K562 (cell line): ENCODE measurements at regions not wholly inside any gene's neighbourhood (a gene's known extent, or its start where the extent isn't known, plus 50 kb on each side); places are given as distances from the start of the nearest gene placed in this dataset.

Experiments
- ATAC-seq: fragments of 200-7000 bp; cut with Tn5 transposase; 3 replicates; pipeline ENCODE4 v1.9.1; 2020; ENCODE audit warnings: moderate library complexity
- BruUV-seq: library from RNA; stranded (reverse); fragments of 400-500 nt; replicated peaks from 2 replicates; lab custom pipeline; 2021; lab: Mats Ljungman, UMichigan
- CTCF ChIA-PET: fragments of 300-600 bp; formaldehyde crosslinking; extraction: SDS; loops from one replicate; lab custom pipeline; 2021; ENCODE audit warnings: low intra/inter-chr PET ratio; lab: Yijun Ruan, JAX
- POLR2A ChIA-PET: fragments of 300-600, 350-650 bp; sonication (Branson Sonifier 250); formaldehyde crosslinking; extraction: SDS; loops from one replicate; lab custom pipeline; 2021; ENCODE audit warnings: antibody characterized with exemption, inconsistent platforms; lab: Yijun Ruan, JAX
- DNase-seq, 4 experiments: peaks; one replicate each; pipeline versions ENCODE4 v3.0.0 to v3.0.0-alpha.2; 2011 to 2018; ENCODE audit warnings: low spot score in 3 of 4, mixed read lengths in 3 of 4; ENCODE audit errors: extremely low read depth in 1 of 4
- FAIRE-seq: peaks from 2 replicates; lab custom pipeline; 2011; peaks lifted over from hg19 to GRCh38; lab: Jason Lieb, UNC
- H2AFZ ChIP-seq: 2 replicates; pipeline ENCODE4 v1.6.0; 2011; ENCODE audit warnings: low read depth, low read length, control low read depth, inconsistent platforms
- H3K27ac ChIP-seq: fragments of 200-600 bp; 3 replicates; pipeline ENCODE4 v1.8.0; 2011; ENCODE audit warnings: low read depth, mild to moderate bottlenecking, control low read depth, inconsistent platforms, low read length, moderate library complexity, mixed read lengths; ENCODE audit errors: extremely low read depth
- H3K27me3 ChIP-seq, 2 experiments: fragments of 300-600 bp in 1 of 2; 2 replicates in 1 of 2; 3 replicates in 1 of 2; pipeline versions ENCODE4 v1.6.0 to v1.8.0; 2011; ENCODE audit warnings: inconsistent platforms in 2 of 2, low read length in 2 of 2, mild to moderate bottlenecking in 1 of 2, mixed read lengths in 1 of 2, moderate library complexity in 1 of 2; ENCODE audit not compliant: control insufficient read depth in 2 of 2, insufficient read depth in 2 of 2
- H3K36me3 ChIP-seq: fragments of 300-600 bp; 3 replicates; pipeline ENCODE4 v1.8.0; 2011; ENCODE audit warnings: mild to moderate bottlenecking, low read length, inconsistent platforms; ENCODE audit not compliant: control insufficient read depth, insufficient read depth
- H3K4me1 ChIP-seq, 2 experiments: fragments of 200-600 bp in 1 of 2; replicated peaks in 1 of 2; 2 replicates in 1 of 2; 3 replicates in 1 of 2; pipeline versions ENCODE4 v1.5.1 to v1.8.0; 2011; ENCODE audit warnings: inconsistent platforms in 2 of 2, low read length in 2 of 2, mild to moderate bottlenecking in 1 of 2, mixed read lengths in 1 of 2, moderate library complexity in 1 of 2; ENCODE audit not compliant: control insufficient read depth in 2 of 2, insufficient read depth in 2 of 2
- H3K4me2 ChIP-seq: 2 replicates; pipeline ENCODE4 v1.6.1; 2011; ENCODE audit warnings: low read length, control low read depth, inconsistent platforms, mixed read lengths; ENCODE audit not compliant: insufficient read depth
- H3K4me3 ChIP-seq: fragments of 200-600 bp; sonication (generic), shearing (Covaris generic); 2 replicates; pipeline ENCODE4 v1.5.1; 2016; ENCODE audit warnings: control low read depth, inconsistent platforms
- H3K79me2 ChIP-seq: fragments of 200-600 bp; 3 replicates; pipeline ENCODE4 v1.8.0; 2011; ENCODE audit warnings: low read length, inconsistent platforms; ENCODE audit not compliant: control insufficient read depth, insufficient read depth
- H3K9ac ChIP-seq, 2 experiments: 2 replicates each; pipeline versions ENCODE4 v1.6.0 to v1.6.1; 2011; ENCODE audit warnings: low read depth in 2 of 2, low read length in 2 of 2, control low read depth in 1 of 2, inconsistent platforms in 1 of 2, mild to moderate bottlenecking in 1 of 2, mixed read lengths in 1 of 2; ENCODE audit not compliant: insufficient read depth in 1 of 2
- H3K9me1 ChIP-seq: one replicate; pipeline ENCODE4 v1.6.0; 2011; ENCODE audit warnings: inconsistent platforms, mild to moderate bottlenecking, low read length, moderate library complexity; ENCODE audit not compliant: control insufficient read depth, insufficient read depth
- H3K9me3 ChIP-seq: replicated peaks from 2 replicates; pipeline ENCODE4 v1.5.1; 2011; ENCODE audit warnings: low read depth, low read length, inconsistent platforms; ENCODE audit not compliant: control insufficient read depth, insufficient read depth
- H4K20me1 ChIP-seq: replicated peaks from 2 replicates; pipeline ENCODE4 v1.6.1; 2011; ENCODE audit warnings: low read length, inconsistent platforms, mixed read lengths; ENCODE audit not compliant: control insufficient read depth, insufficient read depth
- ATF7 ChIP-seq: fragments of 450-650 bp; IDR thresholded peaks from 2 replicates; pipeline ENCODE4 v1.7.1; 2014; ENCODE audit warnings: mild to moderate bottlenecking, moderate library complexity
- CHD7 ChIP-seq: fragments of 200-600 bp; sonication (generic); IDR thresholded peaks from one replicate; pipeline ENCODE4 v1.6.1; 2012; ENCODE audit warnings: mild to moderate bottlenecking, low read depth, low read length, inconsistent platforms
- HDAC6 ChIP-seq: IDR thresholded peaks from 2 replicates; pipeline ENCODE4 v1.6.1; 2012; ENCODE audit warnings: low read depth, mild to moderate bottlenecking, control low read depth, inconsistent platforms, low read length, moderate library complexity
- HINFP ChIP-seq: fragments of 450-650 bp; conservative IDR thresholded peaks from 2 replicates; pipeline ENCODE4 v1.6.1; 2016; ENCODE audit warnings: missing genetic modification characterization, low read depth, mild to moderate bottlenecking, control low read depth, missing compliant biosample characterization
- HLTF ChIP-seq: fragments of 450-650 bp; IDR thresholded peaks from 2 replicates; pipeline ENCODE4 v1.6.1; 2016
- MAFF ChIP-seq: IDR thresholded peaks from 2 replicates; pipeline ENCODE4 v1.6.1; 2012; ENCODE audit warnings: low read length, improper control_type of control experiment
- MEIS2 ChIP-seq: fragments of 450-650 bp; IDR thresholded peaks from 2 replicates; pipeline ENCODE4 v1.6.1; 2014; ENCODE audit warnings: mild to moderate bottlenecking; ENCODE audit not compliant: partially characterized antibody
- OTX1 ChIP-seq: fragments of 450-650 bp; formaldehyde crosslinking; IDR thresholded peaks from 2 replicates; pipeline ENCODE4 v1.4.0; 2022; ENCODE audit warnings: mild to moderate bottlenecking
- ZNF224 ChIP-seq: sonication (generic); formaldehyde crosslinking; IDR thresholded peaks from 2 replicates; pipeline ENCODE4 v1.8.0; 2022; ENCODE audit warnings: mild to moderate bottlenecking, missing genetic modification reagents
- WGBS: fragments of 100-300 bp; shearing (Covaris generic); methylation state at CpG from one replicate; pipeline ENCODE4 v1.1.6; 2016; ENCODE audit warnings: low coverage, mixed read lengths; ENCODE audit not compliant: insufficient coverage; ENCODE audit errors: missing lambda C conversion rate; 5-methylcytosine and 5-hydroxymethylcytosine counted together
- in situ Hi-C: fragments of 300-500 bp; cut with MboI; formaldehyde crosslinking; loops from 4 replicates; pipeline ENCODE4 v1.15.0; 2018; ENCODE audit warnings: inconsistent platforms, mixed read lengths
- intact Hi-C: fragments of 100-400 bp; cut with micrococcal nuclease; formaldehyde crosslinking; loops from 2 replicates; pipeline ENCODE4 v1.14.2; 2022
- TF ChIP-seq, protein P1 (sequence below): fragments of 450-650 bp; formaldehyde crosslinking; IDR thresholded peaks from 2 replicates; pipeline ENCODE4 v1.4.0; 2020; ENCODE audit warnings: mild to moderate bottlenecking, moderate library complexity

GRCh38 chr10:121085367-121085766 lies 234.2 kb downstream of the WDR11 start:
- Histone ChIP-seq H3K79me2 (no peaks in the 10 kb centered on the region), H3K9me1 (no peaks in the 10 kb centered on the region), H3K9ac (no peak overlapping the region), H3K27me3 (no peaks in the 10 kb centered on the region), H3K9me3 (no peaks in the 10 kb centered on the region), H2AFZ (no peak overlapping the region), H3K4me3 (no peak overlapping the region), H3K27ac (no peak overlapping the region), H3K4me1 (no peaks in the 10 kb centered on the region), H4K20me1 (no peaks in the 10 kb centered on the region), H3K36me3 (no peaks in the 10 kb centered on the region), H3K4me2 (no peak overlapping the region)
- ChIA-PET POLR2A (no interaction called here), CTCF (no interaction called here)
- BruUV-seq: no TSS peak
- WGBS: 2% methylated on average over 6 of the region's 6 CpGs
- in situ Hi-C loops: no loop called here
- intact Hi-C loops: no loop called here
- DNase-seq: no peak
- no peak for FAIRE-seq
- ATAC-seq: no peak
- no peak for TF ChIP-seq OTX1 (CRISPR knock-in tag)
- TF ChIP-seq HLTF: no peak
- TF ChIP-seq, protein P1, sequence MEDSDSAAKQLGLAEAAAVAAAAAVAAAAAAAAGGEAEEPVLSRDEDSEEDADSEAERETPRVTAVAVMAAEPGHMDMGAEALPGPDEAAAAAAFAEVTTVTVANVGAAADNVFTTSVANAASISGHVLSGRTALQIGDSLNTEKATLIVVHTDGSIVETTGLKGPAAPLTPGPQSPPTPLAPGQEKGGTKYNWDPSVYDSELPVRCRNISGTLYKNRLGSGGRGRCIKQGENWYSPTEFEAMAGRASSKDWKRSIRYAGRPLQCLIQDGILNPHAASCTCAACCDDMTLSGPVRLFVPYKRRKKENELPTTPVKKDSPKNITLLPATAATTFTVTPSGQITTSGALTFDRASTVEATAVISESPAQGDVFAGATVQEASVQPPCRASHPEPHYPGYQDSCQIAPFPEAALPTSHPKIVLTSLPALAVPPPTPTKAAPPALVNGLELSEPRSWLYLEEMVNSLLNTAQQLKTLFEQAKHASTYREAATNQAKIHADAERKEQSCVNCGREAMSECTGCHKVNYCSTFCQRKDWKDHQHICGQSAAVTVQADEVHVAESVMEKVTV (CRISPR knock-in tag): no peak
- no peak for TF ChIP-seq ZNF224 (CRISPR knock-in tag)
- TF ChIP-seq HINFP (tag): no peak
- TF ChIP-seq CHD7: no peak
- no peak for TF ChIP-seq MEIS2
- TF ChIP-seq MAFF: no peak
- TF ChIP-seq HDAC6: no peak
- no peak for TF ChIP-seq ATF7
